Thoracic aorta (tissue), 2 donors: ENCODE measurements at regions not wholly inside any gene's neighbourhood (a gene's known extent, or its start where the extent isn't known, plus 50 kb on each side); places are given as distances from the start of the nearest gene placed in this dataset.
A peak's percentile ranks its signal among the peaks of the same experiment; 100 is the strongest.

Experiments used
- ATAC-seq: fragments of 150-250 bp; one replicate; pipeline ENCODE4 v1.8.0; 2017; ENCODE audit warnings: low read depth; ENCODE audit not compliant: insufficient number of reproducible peaks, low FRiP score
- DNase-seq: peaks from one replicate; pipeline ENCODE4 v3.0.0-alpha.2; 2020; ENCODE audit warnings: low spot score
- H3K27ac ChIP-seq, 2 donors: fragments of 200-600 bp; sonication (generic); 1 replicate in 1 of 2; 2 replicates in 1 of 2; pipeline ENCODE4 v1.5.1; 2016; ENCODE audit warnings: mild to moderate bottlenecking in 2 of 2, moderate library complexity in 2 of 2
- H3K27me3 ChIP-seq: fragments of 200-600 bp; sonication (generic); replicated peaks from 2 replicates; pipeline ENCODE4 v1.6.0; 2016; ENCODE audit warnings: mild to moderate bottlenecking; ENCODE audit not compliant: insufficient read depth
- H3K36me3 ChIP-seq: fragments of 200-600 bp; sonication (generic); one replicate; pipeline ENCODE4 v1.5.1; 2016
- H3K4me1 ChIP-seq, 2 donors: fragments of 200-600 bp; sonication (generic); 1 replicate in 1 of 2; 2 replicates in 1 of 2; pipeline versions ENCODE4 v1.5.1 to v1.6.0; 2016; ENCODE audit warnings: low read depth in 2 of 2, mild to moderate bottlenecking in 1 of 2; ENCODE audit not compliant: control insufficient read depth in 1 of 2
- H3K4me3 ChIP-seq: fragments of 200-600 bp; sonication (generic); 2 replicates; pipeline ENCODE4 v1.5.1; 2016; ENCODE audit warnings: mild to moderate bottlenecking
- H3K9me3 ChIP-seq: fragments of 200-600 bp; sonication (generic); 2 replicates; pipeline ENCODE4 v1.5.1; 2016
- TF ChIP-seq, protein P1 (sequence below): fragments of 200-600 bp; sonication (generic); IDR thresholded peaks from one replicate; pipeline ENCODE4 v1.5.1; 2019; ENCODE audit warnings: antibody characterized with exemption

DNA sequence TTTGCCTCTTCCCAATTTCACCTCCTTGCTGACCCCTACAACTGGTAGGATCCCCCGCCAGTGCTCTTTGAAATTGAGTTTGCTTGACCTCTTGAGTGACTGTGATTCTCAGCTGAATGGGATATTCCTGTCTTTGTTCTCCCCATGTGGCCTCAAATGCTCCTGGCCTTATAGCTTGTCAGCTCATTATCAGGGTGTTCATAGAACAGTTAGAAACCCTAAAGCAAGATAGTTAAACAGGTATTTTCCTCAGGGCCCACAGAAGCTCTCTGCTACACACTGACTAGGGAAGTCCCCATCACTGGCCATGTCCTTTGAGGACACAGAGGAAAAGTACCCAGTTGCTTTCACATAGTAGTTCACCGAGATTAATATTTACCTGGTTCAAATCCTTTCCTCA lies 211.5 kb upstream of the DTNBP1 start:
- no peak overlapping the region for H3K27ac ChIP-seq
- no peaks in the 10 kb centered on the region for H3K4me1 ChIP-seq
- H3K9me3 ChIP-seq = no peaks in the 10 kb centered on the region
- DNase-seq (no peak), ATAC-seq (no peak)
- TF ChIP-seq, protein P1, sequence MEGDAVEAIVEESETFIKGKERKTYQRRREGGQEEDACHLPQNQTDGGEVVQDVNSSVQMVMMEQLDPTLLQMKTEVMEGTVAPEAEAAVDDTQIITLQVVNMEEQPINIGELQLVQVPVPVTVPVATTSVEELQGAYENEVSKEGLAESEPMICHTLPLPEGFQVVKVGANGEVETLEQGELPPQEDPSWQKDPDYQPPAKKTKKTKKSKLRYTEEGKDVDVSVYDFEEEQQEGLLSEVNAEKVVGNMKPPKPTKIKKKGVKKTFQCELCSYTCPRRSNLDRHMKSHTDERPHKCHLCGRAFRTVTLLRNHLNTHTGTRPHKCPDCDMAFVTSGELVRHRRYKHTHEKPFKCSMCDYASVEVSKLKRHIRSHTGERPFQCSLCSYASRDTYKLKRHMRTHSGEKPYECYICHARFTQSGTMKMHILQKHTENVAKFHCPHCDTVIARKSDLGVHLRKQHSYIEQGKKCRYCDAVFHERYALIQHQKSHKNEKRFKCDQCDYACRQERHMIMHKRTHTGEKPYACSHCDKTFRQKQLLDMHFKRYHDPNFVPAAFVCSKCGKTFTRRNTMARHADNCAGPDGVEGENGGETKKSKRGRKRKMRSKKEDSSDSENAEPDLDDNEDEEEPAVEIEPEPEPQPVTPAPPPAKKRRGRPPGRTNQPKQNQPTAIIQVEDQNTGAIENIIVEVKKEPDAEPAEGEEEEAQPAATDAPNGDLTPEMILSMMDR = no peak
- H3K4me3 ChIP-seq = no peak overlapping the region
- H3K27me3 ChIP-seq = no peaks in the 10 kb centered on the region
- no peaks in the 10 kb centered on the region for H3K36me3 ChIP-seq

DNA sequence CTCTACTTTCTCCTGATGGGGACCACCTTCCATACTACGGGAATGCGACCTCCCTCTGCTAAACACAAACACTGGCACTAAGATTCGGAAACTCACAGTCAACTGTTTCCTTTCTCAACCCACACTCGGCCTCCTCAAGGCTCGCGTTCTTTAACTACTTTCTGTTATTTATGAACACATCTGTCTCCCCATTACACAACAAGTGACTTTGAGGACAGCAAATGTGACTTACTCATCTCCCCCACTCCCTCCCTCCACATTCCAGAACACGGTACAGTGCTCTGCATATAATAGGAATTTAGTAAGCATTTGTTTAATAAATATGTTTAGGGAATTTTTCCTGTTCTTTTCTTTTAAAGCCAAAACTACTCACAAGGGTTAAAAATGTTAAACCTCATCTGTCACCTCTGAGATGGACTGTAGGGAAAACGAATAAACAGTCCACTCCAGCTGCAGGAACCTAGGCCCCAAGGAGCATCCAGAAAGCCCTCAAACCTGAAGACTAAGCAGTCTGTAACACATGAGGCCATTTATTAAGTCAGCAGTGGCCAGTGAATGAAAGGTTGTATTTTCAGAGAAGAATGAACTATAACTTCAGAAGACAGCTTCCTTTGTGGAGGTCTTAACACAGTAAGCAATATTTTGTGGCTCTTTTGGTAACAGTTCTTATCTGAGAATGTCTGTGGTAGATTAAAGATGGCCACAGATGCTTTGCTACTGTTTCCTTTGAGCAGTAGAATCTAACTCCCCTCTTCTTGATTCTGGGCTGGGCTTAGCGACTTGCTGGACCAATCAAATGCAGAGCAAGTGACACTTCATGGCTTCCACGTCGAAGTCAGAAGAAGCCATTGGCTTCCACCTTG lies 209.6 kb upstream of the DTNBP1 start:
- Histone ChIP-seq H3K36me3 (no peaks in the 10 kb centered on the region), H3K27me3 (no peaks in the 10 kb centered on the region), H3K27ac (no peak overlapping the region), H3K4me1 (no peaks in the 10 kb centered on the region), H3K4me3 (no peak overlapping the region), H3K9me3 (no peaks in the 10 kb centered on the region)
- ATAC-seq (no peak), DNase-seq (no peak)
- TF ChIP-seq, protein P1 = no peak

DNA sequence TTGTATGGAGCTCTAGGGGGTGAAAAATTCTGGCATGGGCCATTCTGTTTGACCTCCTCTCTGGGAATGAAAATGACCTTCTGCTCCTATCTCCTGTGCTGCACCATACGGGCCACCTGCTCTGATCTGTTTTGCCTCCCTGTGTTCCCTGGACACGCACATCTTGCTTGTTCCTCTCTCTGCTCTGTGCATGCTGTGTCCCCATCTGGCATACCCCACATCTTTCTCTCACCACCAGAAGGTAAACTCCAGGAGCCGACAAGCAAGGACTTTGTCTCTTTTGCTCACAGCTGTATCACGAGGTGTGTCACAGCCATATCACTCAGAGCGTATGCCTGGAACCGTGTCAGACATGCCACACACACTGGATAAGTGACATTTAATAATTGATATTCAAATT lies 208.4 kb upstream of the DTNBP1 start:
- no peak overlapping the region for H3K27ac ChIP-seq
- DNase-seq = no peak
- no peak for ATAC-seq
- no peaks in the 10 kb centered on the region for H3K27me3 ChIP-seq
- no peak overlapping the region for H3K4me3 ChIP-seq
- H3K9me3 ChIP-seq = no peaks in the 10 kb centered on the region
- no peaks in the 10 kb centered on the region for H3K4me1 ChIP-seq
- TF ChIP-seq, protein P1 = no peak
- H3K36me3 ChIP-seq = no peaks in the 10 kb centered on the region

DNA sequence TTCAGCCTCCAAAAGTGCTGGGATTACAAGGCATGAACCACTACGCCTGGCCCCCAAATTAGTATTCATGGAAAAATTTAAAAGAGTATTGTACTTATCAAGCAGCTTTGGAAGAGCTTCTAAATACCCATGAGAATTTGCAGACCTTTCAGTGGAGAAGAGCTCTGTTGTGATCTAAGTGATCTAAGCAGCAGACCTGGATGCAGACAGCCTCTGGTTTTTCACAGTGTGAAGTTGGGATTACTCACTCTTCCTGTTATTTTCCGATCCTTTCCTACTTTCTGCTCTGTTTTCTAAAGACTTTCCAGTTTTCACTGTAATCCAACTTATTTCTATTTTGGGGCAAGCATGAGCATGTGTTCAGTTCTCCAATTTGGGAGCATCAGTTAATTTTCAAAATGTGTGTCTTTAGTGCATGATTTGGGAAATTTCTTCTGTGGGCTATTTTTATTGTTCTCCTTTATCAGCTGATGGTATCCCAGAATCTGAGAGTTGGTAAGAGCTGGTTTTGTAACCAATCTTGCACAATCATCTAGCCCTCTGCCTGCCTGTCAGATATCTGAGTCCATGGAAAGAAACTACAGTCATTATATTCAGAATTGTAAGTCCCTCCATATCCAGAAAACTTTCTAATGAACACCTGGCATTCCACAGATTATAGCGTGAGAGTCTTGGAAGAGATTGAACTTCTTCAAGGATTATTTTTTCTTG lies 207.7 kb upstream of the DTNBP1 start:
- no peak overlapping the region for H3K4me3 ChIP-seq
- no peaks in the 10 kb centered on the region for H3K9me3 ChIP-seq
- ATAC-seq (peak; percentile 58), DNase-seq (no peak)
- peak overlapping the region in 1 of 2 donors; percentile 29 for H3K27ac ChIP-seq
- TF ChIP-seq, protein P1 = no peak
- no peaks in the 10 kb centered on the region for H3K4me1 ChIP-seq
- H3K36me3 ChIP-seq = no peaks in the 10 kb centered on the region
- H3K27me3 ChIP-seq = no peaks in the 10 kb centered on the region

DNA sequence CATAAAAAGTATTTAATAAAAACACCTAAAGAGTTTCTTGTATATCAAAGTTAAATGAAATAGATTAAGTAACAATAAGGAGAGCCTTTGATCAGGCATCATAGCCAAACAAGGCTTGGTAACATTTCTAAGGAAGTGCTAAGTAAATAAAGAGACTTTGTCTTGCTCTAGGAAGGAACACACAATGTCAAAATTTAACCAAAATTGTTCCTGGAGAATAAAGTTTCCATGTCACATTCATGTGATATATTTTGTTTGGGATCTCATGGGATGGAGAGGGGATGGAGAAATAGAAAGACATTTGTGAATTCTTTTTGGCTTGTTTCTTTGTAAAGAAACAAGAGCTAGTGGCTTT lies 201.9 kb upstream of the DTNBP1 start:
- DNase-seq (no peak), ATAC-seq (no peak)
- no peaks in the 10 kb centered on the region for H3K27me3 ChIP-seq
- no peaks in the 10 kb centered on the region for H3K4me1 ChIP-seq
- no peaks in the 10 kb centered on the region for H3K36me3 ChIP-seq
- H3K27ac ChIP-seq = no peak overlapping the region
- TF ChIP-seq, protein P1 = no peak
- H3K4me3 ChIP-seq = no peak overlapping the region
- no peaks in the 10 kb centered on the region for H3K9me3 ChIP-seq
